Keratinocyte (primary cell): ENCODE measurements at regions not wholly inside any gene's neighbourhood (a gene's known extent, or its start where the extent isn't known, plus 50 kb on each side); places are given as distances from the start of the nearest gene placed in this dataset.

ENCODE experiments used
- DNase-seq: peaks from one replicate; pipeline ENCODE4 v3.0.0-alpha.2; 2011; ENCODE audit warnings: low read depth, missing footprints, low spot score
- FAIRE-seq: peaks from 2 replicates; lab custom pipeline; 2011; peaks lifted over from hg19 to GRCh38; lab: Jason Lieb, UNC
- H2AFZ ChIP-seq: 2 replicates; pipeline ENCODE4 v1.6.0; 2012; ENCODE audit warnings: low read length, control low read depth, inconsistent platforms; ENCODE audit not compliant: control insufficient read depth
- H3K27ac ChIP-seq: 2 replicates; pipeline ENCODE4 v1.5.1; 2011; ENCODE audit warnings: low read length; ENCODE audit not compliant: control insufficient read depth, insufficient read depth
- H3K27me3 ChIP-seq: 3 replicates; pipeline ENCODE4 v1.6.0; 2011; ENCODE audit warnings: low read length; ENCODE audit not compliant: control insufficient read depth, insufficient read depth; ENCODE audit errors: extremely low read depth
- H3K36me3 ChIP-seq, 2 experiments: 2 replicates in 1 of 2; 3 replicates in 1 of 2; pipeline ENCODE4 v1.5.1; 2011; ENCODE audit warnings: low read length in 2 of 2, mild to moderate bottlenecking in 1 of 2; ENCODE audit not compliant: control insufficient read depth in 2 of 2, insufficient read depth in 2 of 2; ENCODE audit errors: extremely low read depth in 1 of 2
- H3K4me1 ChIP-seq: 3 replicates; pipeline ENCODE4 v1.5.1; 2011; ENCODE audit warnings: low read length; ENCODE audit not compliant: control insufficient read depth, insufficient read depth; ENCODE audit errors: extremely low read depth
- H3K4me2 ChIP-seq: 3 replicates; pipeline ENCODE4 v1.6.0; 2011; ENCODE audit warnings: low read depth, low read length; ENCODE audit not compliant: control insufficient read depth, insufficient read depth; ENCODE audit errors: extremely low read depth
- H3K4me3 ChIP-seq, 3 experiments: fragments of 200-600 bp in 1 of 3; sonication (generic) in 1 of 3; 2 replicates in 2 of 3; 3 replicates in 1 of 3; pipeline ENCODE4 v1.5.1; 2011 to 2016; ENCODE audit warnings: low read length in 3 of 3, mild to moderate bottlenecking in 3 of 3, control low read depth in 2 of 3, inconsistent platforms in 1 of 3, low read depth in 1 of 3, mixed read lengths in 1 of 3, mixed run types in 1 of 3, moderate library complexity in 1 of 3; ENCODE audit not compliant: control insufficient read depth in 2 of 3, insufficient read depth in 2 of 3; ENCODE audit errors: extremely low read depth in 1 of 3
- H3K79me2 ChIP-seq: 2 replicates; pipeline ENCODE4 v1.6.0; 2012; ENCODE audit warnings: low read length; ENCODE audit not compliant: control insufficient read depth, insufficient read depth
- H3K9ac ChIP-seq: 3 replicates; pipeline ENCODE4 v1.6.0; 2011; ENCODE audit warnings: low read length; ENCODE audit not compliant: control insufficient read depth, insufficient read depth; ENCODE audit errors: extremely low read depth
- H3K9me1 ChIP-seq: 3 replicates; pipeline ENCODE4 v1.6.0; 2011; ENCODE audit warnings: low read length; ENCODE audit not compliant: control insufficient read depth, insufficient read depth; ENCODE audit errors: extremely low read depth
- H3K9me3 ChIP-seq: 2 replicates; pipeline ENCODE4 v1.5.1; 2012; ENCODE audit warnings: low read depth, low read length; ENCODE audit not compliant: control insufficient read depth
- H4K20me1 ChIP-seq: 3 replicates; pipeline ENCODE4 v1.6.0; 2011; ENCODE audit warnings: low read length; ENCODE audit not compliant: control insufficient read depth, insufficient read depth; ENCODE audit errors: extremely low read depth
- CTCF ChIP-seq, 3 experiments: IDR thresholded peaks in 1 of 3; conservative IDR thresholded peaks in 1 of 3; optimal IDR thresholded peaks in 1 of 3; 2 replicates in 2 of 3; 3 replicates in 1 of 3; pipeline versions ENCODE3 to v1.5.1; 2011; ENCODE audit warnings: low read length in 3 of 3, mild to moderate bottlenecking in 3 of 3, moderate library complexity in 2 of 3, control low read depth in 1 of 3, inconsistent platforms in 1 of 3; ENCODE audit not compliant: insufficient read depth in 2 of 3; ENCODE audit errors: extremely low read depth in 1 of 3
- EZH2 ChIP-seq: IDR thresholded peaks from one replicate; pipeline ENCODE4 v1.6.1; 2012; ENCODE audit warnings: inconsistent platforms, mild to moderate bottlenecking, low read length, moderate library complexity
- dilution Hi-C: fragments of 300-500 bp; cut with MboI; formaldehyde crosslinking; loops from one replicate; pipeline ENCODE4 v1.7.0; 2020; ENCODE audit warnings: low sequenced_read_pairs; ENCODE audit not compliant: extremely low pct_ligation_motif_present

GRCh38 chr10:111430070-111430469 is 353.2 kb downstream of the ADRA2A start:
- H3K4me1 ChIP-seq, result no peaks in the 10 kb centered on the region
- no peak for FAIRE-seq

DNA sequence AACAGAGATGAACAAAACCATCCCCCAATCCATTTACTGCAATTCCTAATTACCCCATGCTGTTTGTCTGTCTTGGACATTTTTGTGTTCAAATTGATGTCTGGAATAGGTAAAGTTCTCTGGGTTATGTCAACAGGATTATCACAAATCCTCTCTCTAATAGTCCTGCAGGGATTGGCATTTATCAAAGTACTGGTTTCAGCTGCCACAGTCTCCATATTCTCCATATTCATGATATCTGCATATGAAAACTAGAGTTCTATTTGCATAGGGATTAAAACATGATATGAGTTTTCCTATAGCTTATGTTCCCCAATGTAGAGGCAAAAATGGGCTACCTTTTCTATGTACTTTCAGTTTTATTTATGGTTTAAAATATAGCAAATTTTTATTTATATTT is 355.8 kb downstream of the ADRA2A start:
- Histone ChIP-seq H3K9me1 (no peaks in the 10 kb centered on the region), H3K27me3 (no peaks in the 10 kb centered on the region), H3K9me3 (no peaks in the 10 kb centered on the region), H3K4me1 (no peaks in the 10 kb centered on the region), H3K4me3 (no peak overlapping the region), H3K9ac (no peak overlapping the region), H3K27ac (no peak overlapping the region), H3K79me2 (no peaks in the 10 kb centered on the region), H3K4me2 (no peak overlapping the region), H4K20me1 (no peaks in the 10 kb centered on the region), H2AFZ (no peak overlapping the region), H3K36me3 (no peaks in the 10 kb centered on the region)
- TF ChIP-seq EZH2 (no peak), CTCF (optimal IDR thresholded peaks at IDR 0.05 in 1 of 3, IDR thresholded peaks at IDR 0.05 in 1 of 3, conservative IDR thresholded peaks at IDR 0.05 in 1 of 3; ENCODE audit: extremely low read depth in 1 of 3, insufficient read depth in 2 of 3, low read length in 3 of 3) (no peak)
- dilution Hi-C loops, result no loop called here
- FAIRE-seq (no peak), DNase-seq (no peak)

More at GRCh38 chr10:111430070-111430469, 353.2 kb downstream of the ADRA2A start:
- Histone ChIP-seq H3K9me3 (no peaks in the 10 kb centered on the region), H3K9me1 (no peaks in the 10 kb centered on the region), H3K9ac (no peak overlapping the region), H3K27ac (no peak overlapping the region), H3K4me2 (no peak overlapping the region), H3K27me3 (no peaks in the 10 kb centered on the region), H3K79me2 (no peaks in the 10 kb centered on the region), H3K4me3 (no peak overlapping the region), H2AFZ (no peak overlapping the region), H3K36me3 (no peaks in the 10 kb centered on the region), H4K20me1 (no peaks in the 10 kb centered on the region)
- dilution Hi-C loops, result no loop called here
- no peak for DNase-seq
- TF ChIP-seq EZH2, result no peak
- no peak for TF ChIP-seq CTCF (optimal IDR thresholded peaks at IDR 0.05 in 1 of 3, IDR thresholded peaks at IDR 0.05 in 1 of 3, conservative IDR thresholded peaks at IDR 0.05 in 1 of 3; ENCODE audit: extremely low read depth in 1 of 3, insufficient read depth in 2 of 3, low read length in 3 of 3)
